Liver (tissue), 8 donors: ENCODE measurements at regions not wholly inside any gene's neighbourhood (a gene's known extent, or its start where the extent isn't known, plus 50 kb on each side); places are given as distances from the start of the nearest gene placed in this dataset.

Source experiments
- DNase-seq: peaks from one replicate; pipeline ENCODE4 v3.0.0-alpha.2; 2017; ENCODE audit warnings: low spot score
- H3K27ac ChIP-seq, 2 donors: one replicate each; pipeline ENCODE4 v1.7.0; 2013; ENCODE audit warnings: inconsistent platforms in 2 of 2, low read length in 2 of 2, control low read depth in 1 of 2, low read depth in 1 of 2, mild to moderate bottlenecking in 1 of 2
- H3K27me3 ChIP-seq, 4 donors: one replicate each; pipeline versions ENCODE4 v1.6.1 to v1.7.0; 2013; ENCODE audit warnings: low read length in 3 of 4, inconsistent platforms in 1 of 4, mild to moderate bottlenecking in 1 of 4, moderate library complexity in 1 of 4; ENCODE audit not compliant: control insufficient read depth in 4 of 4, insufficient read depth in 4 of 4
- H3K36me3 ChIP-seq, 4 donors: one replicate each; pipeline versions ENCODE4 v1.6.1 to v1.7.0; 2013; ENCODE audit warnings: low read length in 3 of 4, mild to moderate bottlenecking in 3 of 4, low read depth in 1 of 4, moderate library complexity in 1 of 4; ENCODE audit not compliant: control insufficient read depth in 4 of 4, insufficient read depth in 3 of 4
- H3K4me1 ChIP-seq, 4 donors: one replicate each; pipeline versions ENCODE4 v1.6.1 to v1.7.0; 2013; ENCODE audit warnings: low read length in 3 of 4, mild to moderate bottlenecking in 3 of 4, moderate library complexity in 1 of 4; ENCODE audit not compliant: control insufficient read depth in 4 of 4, insufficient read depth in 4 of 4
- H3K4me3 ChIP-seq, 3 donors: one replicate each; pipeline versions ENCODE4 v1.6.1 to v1.7.0; 2013; ENCODE audit warnings: low read length in 3 of 3, control low read depth in 1 of 3, low read depth in 1 of 3, mild to moderate bottlenecking in 1 of 3
- H3K9ac ChIP-seq, 2 donors: one replicate each; pipeline ENCODE4 v1.7.0; 2013; ENCODE audit warnings: low read length in 2 of 2, mild to moderate bottlenecking in 2 of 2, moderate library complexity in 2 of 2, control low read depth in 1 of 2, low read depth in 1 of 2
- H3K9me3 ChIP-seq, 4 donors: one replicate each; pipeline versions ENCODE4 v1.6.1 to v1.7.0; 2013; ENCODE audit warnings: low read length in 3 of 4; ENCODE audit not compliant: control insufficient read depth in 4 of 4
- ATF3 ChIP-seq: IDR thresholded peaks from 2 replicates; pipeline ENCODE4 v1.6.1; 2016; ENCODE audit warnings: antibody characterized with exemption
- CTCF ChIP-seq: fragments of 150-350 bp; IDR thresholded peaks from 2 replicates; pipeline ENCODE4 v1.5.1; 2017; ENCODE audit warnings: improper control_type of control experiment, low read depth, low read length; ENCODE audit not compliant: missing input control
- EGR1 ChIP-seq, 2 donors: IDR thresholded peaks; 2 replicates each; pipeline ENCODE4 v1.6.1; 2016 to 2018; ENCODE audit warnings: antibody characterized with exemption in 2 of 2, low read depth in 2 of 2
- FOXA1 ChIP-seq: IDR thresholded peaks from 2 replicates; pipeline ENCODE4 v1.6.1; 2016; ENCODE audit warnings: antibody characterized with exemption
- FOXA2 ChIP-seq: IDR thresholded peaks from 2 replicates; pipeline ENCODE4 v1.6.1; 2016; ENCODE audit warnings: antibody characterized with exemption
- GABPA ChIP-seq, 2 donors: IDR thresholded peaks in 1 of 2; conservative IDR thresholded peaks in 1 of 2; 2 replicates each; pipeline ENCODE4 v1.6.1; 2016; ENCODE audit warnings: antibody characterized with exemption in 2 of 2, mild to moderate bottlenecking in 1 of 2, moderate library complexity in 1 of 2
- HNF4A ChIP-seq, 2 donors: conservative IDR thresholded peaks; 2 replicates each; pipeline ENCODE4 v1.6.1; 2016; ENCODE audit warnings: antibody characterized with exemption in 2 of 2, mild to moderate bottlenecking in 2 of 2
- HNF4G ChIP-seq: IDR thresholded peaks from 2 replicates; pipeline ENCODE4 v1.6.1; 2016; ENCODE audit warnings: antibody characterized with exemption
- JUND ChIP-seq, 2 donors: IDR thresholded peaks; 2 replicates each; pipeline ENCODE4 v1.6.1; 2016; ENCODE audit warnings: antibody characterized with exemption in 2 of 2
- RAD21 ChIP-seq, 2 donors: IDR thresholded peaks; 2 replicates each; pipeline ENCODE4 v1.6.1; 2016; ENCODE audit warnings: antibody characterized with exemption in 2 of 2, mild to moderate bottlenecking in 2 of 2
- SP1 ChIP-seq: IDR thresholded peaks from 2 replicates; pipeline ENCODE4 v1.6.1; 2018; ENCODE audit warnings: antibody characterized with exemption, mild to moderate bottlenecking
- TAF1 ChIP-seq: conservative IDR thresholded peaks from 2 replicates; pipeline ENCODE4 v1.6.1; 2016; ENCODE audit warnings: antibody characterized with exemption, mild to moderate bottlenecking
- YY1 ChIP-seq: IDR thresholded peaks from 2 replicates; pipeline ENCODE4 v1.6.1; 2016; ENCODE audit warnings: antibody characterized with exemption, mild to moderate bottlenecking
- ZBTB33 ChIP-seq: IDR thresholded peaks from 2 replicates; pipeline ENCODE4 v1.6.1; 2016; ENCODE audit warnings: antibody characterized with exemption
- WGBS: extraction: QIAGEN DNeasy Blood & Tissue Kit; methylation state at CpG from one replicate; pipeline ENCODE4 v1.1.7; 2013; 5-methylcytosine and 5-hydroxymethylcytosine counted together
- TF ChIP-seq, protein P1 (sequence below): IDR thresholded peaks from 2 replicates; pipeline ENCODE4 v1.6.1; 2016; ENCODE audit warnings: antibody characterized with exemption
- donor health status: healthy.
- donor health status: healthy.
- donor health status: healthy.
- donor health status: healthy.
- donor health status: healthy.

DNA sequence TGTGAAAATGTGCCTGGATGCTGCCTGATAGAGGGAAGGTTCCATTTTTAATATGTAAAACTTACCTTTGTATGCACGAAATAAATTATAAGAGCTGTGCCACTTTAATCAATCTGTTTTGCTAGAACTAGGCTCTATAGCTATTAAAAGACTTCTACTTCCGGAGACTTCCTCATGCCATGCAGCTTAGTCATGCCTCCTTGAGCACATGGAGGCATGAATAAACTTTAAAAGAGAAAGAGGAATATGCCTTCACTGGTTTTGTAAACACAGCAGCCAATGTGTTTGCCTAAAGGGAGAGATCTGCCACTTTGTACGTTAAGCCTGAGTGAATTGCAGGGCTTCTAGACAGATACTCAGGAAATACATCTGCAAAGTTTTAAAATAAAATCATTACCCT lies 604.6 kb downstream of the LRRIQ3 start:
- peaks cover 0 to 3% (median 0%) of the 10 kb centered on the region in 4 donors for H3K9me3 ChIP-seq
- DNase-seq: no peak
- no peak overlapping the region for H3K4me3 ChIP-seq
- H3K27me3 ChIP-seq: no peaks in the 10 kb centered on the region
- TF ChIP-seq HNF4A (conservative IDR thresholded peaks at IDR 0.05) (no peak), CTCF (no peak), EGR1 (IDR thresholded peaks at IDR 0.05; ENCODE audit: low read depth in 2 of 2) (no peak), HNF4G (no peak), ZBTB33 (no peak), YY1 (no peak), TAF1 (no peak), GABPA (IDR thresholded peaks at IDR 0.05 in 1 of 2, conservative IDR thresholded peaks at IDR 0.05 in 1 of 2) (no peak), ATF3 (no peak), FOXA1 (no peak), JUND (IDR thresholded peaks at IDR 0.05) (no peak), SP1 (no peak)
- TF ChIP-seq, protein P1, sequence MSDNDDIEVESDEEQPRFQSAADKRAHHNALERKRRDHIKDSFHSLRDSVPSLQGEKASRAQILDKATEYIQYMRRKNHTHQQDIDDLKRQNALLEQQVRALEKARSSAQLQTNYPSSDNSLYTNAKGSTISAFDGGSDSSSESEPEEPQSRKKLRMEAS: no peak
- 30% methylated on average over 3 of the region's 3 CpGs for WGBS
- no peak overlapping the region for H3K9ac ChIP-seq
- no peak overlapping the region for H3K27ac ChIP-seq
- H3K36me3 ChIP-seq: no peaks in the 10 kb centered on the region
- no peaks in the 10 kb centered on the region for H3K4me1 ChIP-seq

- H3K27me3 ChIP-seq: no peaks in the 10 kb centered on the region
- H3K4me3 ChIP-seq: no peak overlapping the region
- H3K9ac ChIP-seq: no peak overlapping the region
- H3K9me3 ChIP-seq: no peaks in the 10 kb centered on the region
- H3K36me3 ChIP-seq: no peaks in the 10 kb centered on the region
- H3K4me1 ChIP-seq: no peaks in the 10 kb centered on the region
- no peak for DNase-seq
- 94% methylated on average over 1 of the region's 1 CpG for WGBS
- no peak for TF ChIP-seq ZBTB33
- no peak for TF ChIP-seq SP1
- TF ChIP-seq FOXA1: no peak
- no peak for TF ChIP-seq FOXA2
- TF ChIP-seq TAF1: no peak
- TF ChIP-seq RAD21 (IDR thresholded peaks at IDR 0.05): no peak
- no peak overlapping the region for H3K27ac ChIP-seq
These were observed 610.9 kb downstream of the LRRIQ3 start for GRCh38 chr1:73587080-73587479.
